Adipose tissue (tissue), 3 donors: ENCODE measurements at regions not wholly inside any gene's neighbourhood (a gene's known extent, or its start where the extent isn't known, plus 50 kb on each side); places are given as distances from the start of the nearest gene placed in this dataset.
"Not testable (repeated sequence)": the region's sequence is repeated elsewhere in the genome, so short reads cannot be mapped to it uniquely, and the experiment has no call there.

ENCODE experiments used
- H3K27ac ChIP-seq: one replicate; pipeline ENCODE4 v1.5.1; 2013; ENCODE audit warnings: low read depth, low read length
- WGBS, 3 donors: extraction: QIAGEN DNeasy Blood & Tissue Kit; methylation state at CpG; one replicate each; pipeline ENCODE4 v1.1.7; 2013; 5-methylcytosine and 5-hydroxymethylcytosine counted together
- donor health status: healthy with polysubstance abuse.
- donor health status: Bipolar disorder and iron deficiency.
- donor health status: healthy.

GRCh38 chr6:163702736-163703135 lies 288.2 kb downstream of the QKI start:
- 90 to 99% (median 95%) methylated on average over 3 of the region's 3 CpGs for WGBS, 3 donors
- no peak overlapping the region for H3K27ac ChIP-seq

- 71 to 83% (median 77%) methylated on average over 4 of the region's 4 CpGs for WGBS, 3 donors
- no peak overlapping the region for H3K27ac ChIP-seq
Observed at GRCh38 chr6:163701762-163702161, 287.2 kb downstream of the QKI start.

- 76 to 85% (median 81%) methylated on average over 3 of the region's 3 CpGs for WGBS, 3 donors
- H3K27ac ChIP-seq, result no peak overlapping the region
Observed at GRCh38 chr6:163698086-163698485, 283.6 kb downstream of the QKI start.

GRCh38 chr6:163696311-163696710 lies 281.8 kb downstream of the QKI start:
- not testable (repeated sequence) for H3K27ac ChIP-seq
- WGBS, 3 donors, result 56 to 79% (median 67%) methylated on average over 4 of the region's 4 CpGs

GRCh38 chr6:163695414-163695864 lies 280.9 kb downstream of the QKI start:
- 30 to 75% (median 70%) methylated on average over 8 of the region's 8 CpGs for WGBS, 3 donors

GRCh38 chr6:163694988-163695398 lies 280.5 kb downstream of the QKI start:
- no peak overlapping the region for H3K27ac ChIP-seq
- 41 to 93% (median 88%) methylated on average over 6 of the region's 6 CpGs for WGBS, 3 donors

More at GRCh38 chr6:163695414-163695864, 280.9 kb downstream of the QKI start:
- no peak overlapping the region for H3K27ac ChIP-seq

GRCh38 chr6:163694072-163694471 lies 279.6 kb downstream of the QKI start:
- WGBS, 3 donors, result 88 to 94% (median 93%) methylated on average over 3 of the region's 3 CpGs
- H3K27ac ChIP-seq, result no peak overlapping the region

- 89 to 95% (median 94%) methylated on average over 8 of the region's 8 CpGs for WGBS, 3 donors
- no peak overlapping the region for H3K27ac ChIP-seq
Observed at GRCh38 chr6:163691049-163691448, 276.5 kb downstream of the QKI start.

- H3K27ac ChIP-seq, result no peak overlapping the region
- 74 to 93% (median 87%) methylated on average over 6 of the region's 6 CpGs for WGBS, 3 donors
Observed at GRCh38 chr6:163688739-163689362, 274.3 kb downstream of the QKI start.

GRCh38 chr6:163687075-163687474 lies 272.6 kb downstream of the QKI start:
- no peak overlapping the region for H3K27ac ChIP-seq
- WGBS, 3 donors, result 75 to 97% (median 93%) methylated on average over 2 of the region's 2 CpGs

- 77 to 93% (median 89%) methylated on average over 2 of the region's 2 CpGs for WGBS, 3 donors
- no peak overlapping the region for H3K27ac ChIP-seq
Observed at GRCh38 chr6:163686301-163686700, 271.8 kb downstream of the QKI start.

GRCh38 chr6:163683105-163683622 lies 268.6 kb downstream of the QKI start:
- 97 to 100% (median 97%) methylated on average over 1 of the region's 1 CpG for WGBS, 3 donors
- H3K27ac ChIP-seq, result no peak overlapping the region

GRCh38 chr6:163679753-163680152 lies 265.2 kb downstream of the QKI start:
- no peak overlapping the region for H3K27ac ChIP-seq
- 48 to 58% (median 52%) methylated on average over 5 of the region's 5 CpGs for WGBS, 3 donors

GRCh38 chr6:163679012-163679660 lies 264.6 kb downstream of the QKI start:
- H3K27ac ChIP-seq, result no peak overlapping the region

GRCh38 chr6:163675611-163676010 lies 261.1 kb downstream of the QKI start:
- H3K27ac ChIP-seq, result no peak overlapping the region

More at GRCh38 chr6:163679012-163679660, 264.6 kb downstream of the QKI start:
- WGBS, 3 donors, result 87 to 100% (median 91%) methylated on average over 3 of the region's 3 CpGs

GRCh38 chr6:163672710-163673109 lies 258.2 kb downstream of the QKI start:
- no peak overlapping the region for H3K27ac ChIP-seq
- 68 to 72% (median 70%) methylated on average over 3 of the region's 3 CpGs for WGBS, 3 donors

GRCh38 chr6:163671791-163672190 lies 257.3 kb downstream of the QKI start:
- H3K27ac ChIP-seq, result no peak overlapping the region
- 90 to 97% (median 93%) methylated on average over 25 of the region's 25 CpGs for WGBS, 3 donors

- 81 to 96% (median 95%) methylated on average over 19 of the region's 19 CpGs for WGBS, 3 donors
- H3K27ac ChIP-seq, result no peak overlapping the region
Observed at GRCh38 chr6:163671355-163671754, 256.8 kb downstream of the QKI start.

- 97% methylated on average over 1 of the region's 1 CpG for WGBS, 3 donors
Observed at GRCh38 chr6:163670336-163670735, 255.8 kb downstream of the QKI start.

GRCh38 chr6:163668061-163668426 lies 253.5 kb downstream of the QKI start:
- no peak overlapping the region for H3K27ac ChIP-seq
- WGBS, 3 donors, result 44 to 52% (median 50%) methylated on average over 4 of the region's 4 CpGs

More at GRCh38 chr6:163670336-163670735, 255.8 kb downstream of the QKI start:
- no peak overlapping the region for H3K27ac ChIP-seq
